PC-3 (cell line): ENCODE measurements at regions not wholly inside any gene's neighbourhood (a gene's known extent, or its start where the extent isn't known, plus 50 kb on each side); places are given as distances from the start of the nearest gene placed in this dataset.

Experiments used
- CTCF ChIP-seq: fragments of 300-600 bp; sonication (generic); conservative IDR thresholded peaks from 2 replicates; pipeline ENCODE4 v1.5.1; 2017; ENCODE audit warnings: antibody characterized with exemption, low read depth, mild to moderate bottlenecking, low read length
- EZH2 ChIP-seq: fragments of 300-600 bp; sonication (generic); IDR thresholded peaks from one replicate; pipeline ENCODE4 v1.6.1; 2017; ENCODE audit warnings: antibody characterized with exemption, mild to moderate bottlenecking, low read length; ENCODE audit not compliant: unreplicated experiment

- no peak for TF ChIP-seq CTCF
- TF ChIP-seq EZH2 = no peak
These were observed 88.3 kb upstream of the COL5A1 start for GRCh38 chr9:134553061-134553891.
